ENCODE measurements at regions not wholly inside any gene's neighbourhood (a gene's known extent, or its start where the extent isn't known, plus 50 kb on each side); places are given as distances from the start of the nearest gene placed in this dataset.

- no peak for DNase-seq
These were observed 596.1 kb upstream of the ZEB2 start for GRCh38 chr2:145116056-145116455.

DNA sequence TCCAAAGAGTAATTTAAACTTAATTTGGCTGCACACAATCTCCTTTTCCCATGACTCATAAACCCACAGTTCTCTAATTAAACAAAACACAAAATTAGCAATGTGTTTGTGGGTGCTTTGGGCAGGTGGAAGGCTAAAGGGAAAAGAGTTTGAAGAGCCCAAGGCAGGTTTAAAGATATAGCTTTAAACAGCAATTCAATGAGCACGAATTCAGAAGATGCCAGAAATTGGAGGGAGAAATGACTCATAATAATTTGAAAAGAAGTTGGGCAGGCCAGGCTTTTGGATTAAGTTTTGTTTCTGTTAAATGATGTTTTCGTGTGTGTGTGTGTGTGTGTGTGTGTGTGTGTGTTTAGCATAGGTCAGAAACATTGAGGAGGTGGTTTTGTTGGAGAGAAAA is 594.8 kb upstream of the ZEB2 start:
- DNase-seq = no peak

- no peak for DNase-seq
These were observed 592.5 kb upstream of the ZEB2 start for GRCh38 chr2:145112467-145112866.

DNA sequence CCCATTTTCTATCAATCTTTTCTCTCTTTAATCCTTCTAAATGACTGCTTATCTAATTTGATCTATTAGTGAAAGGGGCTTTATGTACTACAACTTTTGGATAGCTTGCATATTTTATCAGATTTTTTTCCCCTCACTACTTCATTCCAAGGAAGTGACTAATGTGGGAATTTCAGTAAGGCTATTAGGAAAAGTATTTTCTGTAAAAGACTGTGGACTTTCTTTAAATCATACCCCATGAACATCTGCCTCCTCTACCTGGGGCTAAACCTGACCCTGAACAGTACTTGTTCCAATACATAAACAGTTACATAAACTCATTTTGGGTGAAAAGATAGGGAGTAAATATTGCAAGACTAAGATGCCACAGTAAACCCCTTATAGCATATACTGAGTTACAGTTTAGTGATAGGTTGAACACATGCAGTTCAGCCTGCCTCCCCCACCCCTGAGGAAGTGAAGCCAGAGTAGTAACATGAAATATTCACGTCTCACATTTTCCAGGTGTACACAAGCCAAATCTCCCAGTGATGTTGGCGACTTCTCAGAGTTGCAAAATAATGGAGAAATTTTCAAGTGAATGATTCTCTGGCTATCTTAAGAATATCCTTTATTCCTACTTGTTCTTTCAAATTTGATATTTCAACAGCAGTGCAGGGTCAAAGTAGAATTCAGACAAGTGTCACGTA is 590.9 kb upstream of the ZEB2 start:
- no peak for DNase-seq

DNA sequence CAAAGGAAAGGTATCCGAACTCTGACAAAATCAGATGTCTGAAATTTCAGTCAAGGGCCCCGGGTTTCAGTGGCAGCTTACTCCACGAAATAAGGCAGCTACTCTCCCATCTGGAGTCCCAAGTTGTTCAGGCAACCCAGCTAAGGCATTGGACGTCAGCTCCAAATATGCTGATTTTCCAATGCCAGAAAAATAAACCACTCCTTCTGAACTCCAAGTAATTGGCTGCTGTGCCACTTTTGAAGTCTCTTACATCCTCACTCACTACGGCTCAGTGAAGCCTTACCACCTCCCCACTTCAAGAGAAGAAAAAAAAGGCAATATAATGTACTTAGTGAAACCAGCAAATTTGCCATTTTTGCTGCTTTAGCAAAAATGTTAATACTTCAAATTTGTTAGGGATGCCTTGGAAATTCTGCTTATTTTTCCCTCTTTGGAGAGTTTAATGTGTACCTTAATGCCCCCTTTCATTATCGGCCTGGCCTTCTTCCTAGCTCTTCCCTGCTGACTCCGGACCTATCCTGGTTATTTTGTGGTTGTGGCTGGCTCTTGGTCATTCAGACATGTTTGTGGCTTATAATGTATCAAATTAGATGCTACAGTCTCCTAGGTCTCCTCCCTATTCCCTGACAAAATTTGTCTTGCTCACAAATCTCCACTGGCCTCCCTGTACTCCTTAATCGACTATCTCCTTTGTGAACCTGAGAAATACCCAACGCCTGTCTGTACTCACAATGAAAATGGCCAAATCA is 589.2 kb upstream of the ZEB2 start:
- no peak for DNase-seq

DNA sequence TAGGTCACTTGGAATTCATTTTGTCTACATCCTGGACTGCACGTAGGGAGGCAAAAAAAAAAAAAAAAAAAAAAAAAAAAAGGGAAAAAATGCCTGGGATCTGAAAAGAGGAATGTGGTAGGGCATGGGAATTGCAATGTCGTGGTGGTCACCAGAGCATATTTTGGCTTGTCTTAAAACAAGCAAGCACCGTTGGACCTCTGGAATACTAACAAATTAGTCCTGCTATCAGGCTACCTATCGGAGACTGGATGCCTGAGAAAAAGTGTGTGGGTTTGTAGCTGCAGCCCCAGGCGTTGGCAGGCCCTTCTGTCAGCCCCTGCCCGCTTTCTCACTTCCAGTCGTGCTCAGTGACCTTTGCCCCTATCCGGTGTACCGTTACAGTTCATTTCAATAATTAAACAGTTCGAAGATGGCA is 588.5 kb upstream of the ZEB2 start:
- no peak for DNase-seq

DNA sequence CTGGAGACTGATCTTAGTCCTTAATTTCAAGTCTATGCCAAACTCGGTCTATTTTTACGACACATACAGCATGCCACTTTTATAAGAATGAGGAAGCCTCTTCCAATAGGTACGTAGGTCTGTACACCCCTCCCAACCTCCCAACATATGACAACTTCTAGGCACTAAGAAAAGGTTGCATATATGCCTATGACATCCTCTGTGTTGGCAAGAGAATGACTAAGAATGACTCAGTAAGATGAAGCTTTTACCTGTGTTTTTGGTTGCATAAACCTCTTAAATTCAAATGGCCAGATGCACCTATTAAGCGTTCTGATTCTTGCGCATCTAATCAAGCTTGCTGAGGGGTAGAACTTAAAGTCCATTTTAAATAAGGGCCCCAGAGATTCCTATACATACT is 586.4 kb upstream of the ZEB2 start:
- DNase-seq = no peak

DNA sequence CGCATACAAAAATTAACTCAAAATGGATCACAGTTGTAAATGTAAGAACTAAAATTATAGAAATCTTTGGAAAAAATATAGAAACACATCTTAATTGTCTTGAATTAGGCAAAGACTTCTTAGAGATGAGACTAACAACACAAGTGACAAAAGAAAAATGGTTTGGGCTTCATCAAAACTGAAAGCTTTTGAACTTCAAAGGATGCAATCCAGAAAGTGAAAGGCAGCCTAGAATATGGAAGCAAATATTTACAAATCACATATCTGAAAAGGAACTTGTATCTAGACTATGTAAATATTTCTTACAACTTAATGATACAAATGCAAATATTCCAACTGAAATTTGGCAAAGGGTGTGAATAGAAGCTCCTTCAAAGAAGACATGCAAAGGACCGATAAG is 582.8 kb upstream of the ZEB2 start:
- DNase-seq = no peak

DNA sequence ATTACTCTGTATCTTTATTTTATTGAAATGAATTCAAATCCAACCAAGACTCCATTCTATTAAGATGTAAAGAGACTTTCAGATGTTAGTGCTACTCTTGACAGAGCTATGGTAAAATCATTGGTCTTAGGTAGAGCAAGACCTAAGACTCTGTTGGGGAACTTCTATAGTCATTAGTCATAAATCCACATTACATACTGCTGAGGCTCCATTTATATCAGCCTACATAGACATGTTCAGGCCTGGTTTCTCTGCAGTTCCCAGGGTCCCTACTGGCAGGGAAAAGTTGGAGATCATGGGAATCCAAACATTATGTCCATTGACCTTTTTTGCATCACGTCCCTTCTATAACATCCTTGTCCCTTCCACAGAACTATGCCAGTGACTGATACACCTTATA is 580.4 kb upstream of the ZEB2 start:
- DNase-seq = no peak

DNA sequence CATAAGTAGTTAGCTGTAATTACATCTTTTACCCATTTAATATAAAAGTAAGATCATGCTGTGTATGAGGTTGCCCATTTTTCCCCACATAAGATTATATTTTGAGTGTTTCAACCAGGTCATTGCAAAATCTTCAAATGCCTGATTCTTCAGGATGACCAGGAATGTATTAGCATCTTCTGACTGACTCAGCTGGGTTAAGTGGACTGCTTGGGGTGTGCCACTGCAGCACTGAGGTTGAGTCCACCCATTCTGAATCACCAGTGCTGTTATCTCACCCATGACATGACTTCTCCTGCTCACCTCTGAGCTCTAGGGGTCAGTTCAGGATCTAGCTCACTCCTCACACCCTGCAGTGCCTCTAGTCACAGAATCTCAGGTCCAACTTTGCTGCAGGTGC is 576.7 kb upstream of the ZEB2 start:
- DNase-seq = no peak

GRCh38 chr2:145095641-145096435 is 575.9 kb upstream of the ZEB2 start:
- no peak for DNase-seq

DNA sequence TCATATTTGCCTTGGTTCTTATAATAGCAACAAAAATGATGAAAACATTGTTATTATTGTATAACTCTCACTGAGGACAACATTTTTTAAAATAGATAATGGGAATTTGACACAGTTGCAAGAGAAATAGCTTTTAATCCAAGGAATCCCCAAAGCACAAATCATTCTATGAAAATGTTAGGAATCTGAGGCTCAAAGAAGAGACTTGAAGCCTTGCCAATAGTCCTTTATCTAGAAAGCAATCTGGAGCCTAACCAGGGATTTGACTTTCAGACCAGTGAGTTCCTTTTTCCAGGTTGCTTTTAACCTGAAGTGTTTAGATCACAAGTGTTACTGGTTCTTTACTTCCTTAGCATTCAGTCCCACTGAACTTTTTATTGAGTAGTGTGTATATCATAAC is 574.5 kb upstream of the ZEB2 start:
- DNase-seq = no peak

- DNase-seq = no peak
These were observed 572.0 kb upstream of the ZEB2 start for GRCh38 chr2:145091967-145092366.

DNA sequence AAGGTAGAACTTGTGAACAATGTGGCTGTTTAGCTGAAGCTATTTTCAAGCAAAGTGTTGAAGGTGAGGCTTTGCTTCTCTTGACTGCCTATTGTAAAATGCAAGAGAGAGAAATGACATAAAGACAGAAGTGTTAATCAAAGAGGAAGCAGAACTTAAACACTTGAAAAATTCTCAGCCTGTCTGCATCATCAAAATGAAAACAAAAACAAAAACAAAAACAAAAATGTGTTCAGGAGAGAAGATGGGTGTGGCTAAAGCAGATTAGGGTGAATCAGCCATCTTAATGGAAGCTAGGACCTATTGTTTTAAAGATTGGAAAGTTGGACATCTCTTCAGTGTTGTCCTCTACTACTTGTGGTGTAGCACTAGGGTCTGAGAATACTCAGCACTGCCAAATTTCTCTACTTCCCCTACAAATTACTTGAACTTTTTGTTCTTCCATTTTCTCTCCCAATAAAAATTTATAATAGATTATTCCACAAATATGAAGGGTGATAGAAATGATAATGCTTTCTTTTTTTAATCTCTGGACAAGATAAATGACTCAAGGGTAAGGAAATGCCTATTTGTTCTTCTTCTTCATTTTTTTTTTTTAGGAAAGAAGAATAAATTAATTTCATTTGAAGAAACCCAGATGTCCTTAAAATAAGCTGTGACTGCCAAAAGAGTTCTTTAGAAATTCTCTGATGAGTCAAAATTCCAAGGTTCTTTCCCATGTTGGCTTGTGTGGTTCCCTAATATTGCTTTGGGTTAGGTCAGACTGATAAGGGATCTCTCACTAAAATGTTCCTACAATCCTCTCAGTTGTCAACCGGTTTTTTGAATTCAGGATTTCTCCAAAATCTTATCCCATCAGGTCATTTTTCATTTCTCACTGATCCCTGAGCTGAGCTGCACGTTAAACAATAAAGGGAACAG is 571.2 kb upstream of the ZEB2 start:
- DNase-seq = no peak

GRCh38 chr2:145088756-145089155 is 568.8 kb upstream of the ZEB2 start:
- no peak for DNase-seq

GRCh38 chr2:145086910-145087309 is 567.0 kb upstream of the ZEB2 start:
- DNase-seq = no peak

DNA sequence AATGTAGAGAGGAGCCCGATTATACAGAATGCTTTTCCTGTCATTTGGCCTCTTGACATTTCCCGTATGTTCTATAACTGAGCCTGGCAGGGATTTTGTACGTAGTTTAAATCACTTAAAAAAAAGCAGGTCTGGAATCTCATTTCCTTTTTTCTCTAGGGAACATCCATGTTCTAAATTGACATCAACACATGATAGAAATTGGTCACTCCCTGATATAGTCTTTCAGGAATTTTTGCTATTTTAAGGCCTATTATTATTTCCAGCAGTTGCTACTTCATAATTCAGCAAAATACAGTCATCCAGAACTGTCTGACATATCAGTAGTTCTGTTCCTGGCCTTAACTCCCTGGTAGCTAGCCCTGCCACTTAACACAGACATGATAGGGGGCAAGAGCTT is 565.7 kb upstream of the ZEB2 start:
- no peak for DNase-seq

DNA sequence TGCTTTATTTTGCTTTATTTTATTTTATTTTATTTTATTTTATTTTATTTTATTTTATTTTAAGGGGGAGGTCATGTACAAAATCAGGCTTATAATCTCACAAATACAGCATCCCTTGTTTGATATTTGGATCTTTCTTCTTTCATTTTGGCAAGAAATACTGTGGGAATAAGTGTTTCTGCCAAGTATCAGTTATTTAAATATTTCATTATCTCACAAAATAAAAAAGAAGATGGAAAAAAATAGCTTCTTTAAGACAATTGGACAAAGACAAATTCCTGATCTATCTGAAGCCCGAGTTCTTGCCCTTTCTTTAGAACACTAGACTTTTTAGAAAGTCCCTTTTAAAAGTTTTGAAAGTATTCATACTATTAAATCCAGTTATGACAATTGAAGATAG is 560.5 kb upstream of the ZEB2 start:
- no peak for DNase-seq

DNA sequence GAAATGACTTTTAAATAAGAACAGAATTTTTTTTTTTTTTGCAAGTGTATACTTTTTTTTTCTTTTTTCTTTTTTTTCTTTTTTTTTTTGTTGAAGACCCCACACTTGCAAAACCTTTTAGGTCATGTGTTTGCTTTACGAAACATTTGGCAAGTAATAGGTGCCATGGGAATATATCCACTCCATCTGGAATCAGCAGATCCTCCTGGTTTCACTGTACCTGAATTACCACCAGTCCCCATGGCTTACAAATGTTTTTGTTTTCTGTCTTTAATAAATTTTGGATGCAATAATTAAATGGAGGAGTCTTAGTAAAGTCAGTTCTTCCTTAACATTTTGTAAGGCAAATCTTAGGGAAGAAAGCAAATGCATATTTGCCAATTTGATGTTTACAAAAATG is 559.7 kb upstream of the ZEB2 start:
- peak; percentile 27 for DNase-seq

DNA sequence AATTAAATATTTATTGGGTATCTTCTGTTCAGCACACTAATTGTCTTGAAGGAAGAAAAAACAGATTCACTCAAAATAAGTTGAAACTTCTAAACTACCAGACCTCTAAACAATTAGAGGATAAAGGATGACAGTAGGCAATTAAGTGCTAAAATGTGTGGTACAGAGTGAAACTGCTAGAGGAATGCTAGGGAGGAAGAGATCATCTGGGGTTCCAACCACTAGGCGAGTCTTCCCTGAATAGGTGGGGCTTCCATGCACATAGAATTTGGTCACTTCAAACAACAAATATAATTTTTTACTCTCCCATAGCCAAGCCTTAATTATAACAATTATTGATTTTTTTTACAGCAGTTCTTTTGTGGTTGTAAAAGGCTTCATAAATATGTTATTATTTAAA is 559.0 kb upstream of the ZEB2 start:
- no peak for DNase-seq

DNA sequence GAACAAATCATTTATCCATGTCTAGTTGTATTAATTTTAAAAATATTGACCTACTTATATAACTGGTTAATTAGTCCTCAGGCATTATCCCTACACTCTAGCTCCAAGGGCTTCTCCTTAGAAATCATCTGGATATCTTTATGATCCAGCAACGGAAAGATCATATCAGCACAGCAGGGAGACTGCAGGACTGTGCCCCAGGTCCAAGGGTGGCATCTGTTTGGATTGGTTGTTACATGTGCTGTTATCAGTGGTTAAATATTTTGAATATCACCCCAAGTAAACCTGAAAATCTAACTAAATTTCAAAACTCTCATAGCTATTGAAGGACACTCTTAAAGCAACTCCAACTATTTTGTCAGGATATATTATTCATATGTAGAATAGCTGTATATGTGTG is 556.2 kb upstream of the ZEB2 start:
- DNase-seq = no peak

- no peak for DNase-seq
These were observed 555.6 kb upstream of the ZEB2 start for GRCh38 chr2:145075454-145076062.
